ENCODE measurements at regions not wholly inside any gene's neighbourhood (a gene's known extent, or its start where the extent isn't known, plus 50 kb on each side); places are given as distances from the start of the nearest gene placed in this dataset.
A peak's percentile ranks its signal among the peaks of the same experiment; 100 is the strongest.

GRCh38 chr1:82319546-82319945 is 518.8 kb downstream of the ADGRL2 start:
- no peaks in the 10 kb centered on the region for H3K9me3 ChIP-seq (ENCODE audit: low read depth)
- TF ChIP-seq, protein P1, sequence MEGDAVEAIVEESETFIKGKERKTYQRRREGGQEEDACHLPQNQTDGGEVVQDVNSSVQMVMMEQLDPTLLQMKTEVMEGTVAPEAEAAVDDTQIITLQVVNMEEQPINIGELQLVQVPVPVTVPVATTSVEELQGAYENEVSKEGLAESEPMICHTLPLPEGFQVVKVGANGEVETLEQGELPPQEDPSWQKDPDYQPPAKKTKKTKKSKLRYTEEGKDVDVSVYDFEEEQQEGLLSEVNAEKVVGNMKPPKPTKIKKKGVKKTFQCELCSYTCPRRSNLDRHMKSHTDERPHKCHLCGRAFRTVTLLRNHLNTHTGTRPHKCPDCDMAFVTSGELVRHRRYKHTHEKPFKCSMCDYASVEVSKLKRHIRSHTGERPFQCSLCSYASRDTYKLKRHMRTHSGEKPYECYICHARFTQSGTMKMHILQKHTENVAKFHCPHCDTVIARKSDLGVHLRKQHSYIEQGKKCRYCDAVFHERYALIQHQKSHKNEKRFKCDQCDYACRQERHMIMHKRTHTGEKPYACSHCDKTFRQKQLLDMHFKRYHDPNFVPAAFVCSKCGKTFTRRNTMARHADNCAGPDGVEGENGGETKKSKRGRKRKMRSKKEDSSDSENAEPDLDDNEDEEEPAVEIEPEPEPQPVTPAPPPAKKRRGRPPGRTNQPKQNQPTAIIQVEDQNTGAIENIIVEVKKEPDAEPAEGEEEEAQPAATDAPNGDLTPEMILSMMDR (IDR thresholded peaks at IDR 0.05; ENCODE audit: low read depth, low read length) = no peak

DNA sequence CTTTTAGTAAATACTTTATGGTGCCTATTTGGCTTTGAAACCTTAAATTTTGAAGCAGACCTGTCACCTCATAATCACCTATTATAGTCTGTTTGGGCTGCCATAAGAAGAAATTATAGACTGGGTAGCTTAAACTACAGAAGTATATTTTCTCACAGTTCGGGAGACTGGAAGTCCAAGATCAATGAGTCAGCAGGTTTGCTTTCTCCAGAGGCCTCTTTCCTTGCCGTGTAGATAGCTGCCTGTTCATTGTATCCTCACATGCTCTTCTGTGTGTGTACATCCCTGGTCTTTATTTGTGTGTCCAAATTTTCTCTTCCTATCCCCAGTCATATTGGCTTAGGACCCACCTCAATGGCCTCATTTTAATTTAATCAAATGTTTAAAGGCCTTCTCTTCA is 518.2 kb downstream of the ADGRL2 start:
- no peaks in the 10 kb centered on the region for H3K36me3 ChIP-seq
- DNase-seq (ENCODE audit: low read depth in 1 of 2, low spot score in 1 of 2) = peak in 1 of 2 donors; percentile 51

More at GRCh38 chr1:82319546-82319945, 518.8 kb downstream of the ADGRL2 start:
- no peaks in the 10 kb centered on the region for H3K4me1 ChIP-seq (ENCODE audit: low read depth)
- H3K27ac ChIP-seq = no peak overlapping the region
- H3K4me3 ChIP-seq = no peak overlapping the region
- DNase-seq (ENCODE audit: low read depth in 1 of 2, low spot score in 1 of 2) = peak in 1 of 2 donors; percentile 58
- no peaks in the 10 kb centered on the region for H3K36me3 ChIP-seq
- H3K27me3 ChIP-seq = no peaks in the 10 kb centered on the region

DNA sequence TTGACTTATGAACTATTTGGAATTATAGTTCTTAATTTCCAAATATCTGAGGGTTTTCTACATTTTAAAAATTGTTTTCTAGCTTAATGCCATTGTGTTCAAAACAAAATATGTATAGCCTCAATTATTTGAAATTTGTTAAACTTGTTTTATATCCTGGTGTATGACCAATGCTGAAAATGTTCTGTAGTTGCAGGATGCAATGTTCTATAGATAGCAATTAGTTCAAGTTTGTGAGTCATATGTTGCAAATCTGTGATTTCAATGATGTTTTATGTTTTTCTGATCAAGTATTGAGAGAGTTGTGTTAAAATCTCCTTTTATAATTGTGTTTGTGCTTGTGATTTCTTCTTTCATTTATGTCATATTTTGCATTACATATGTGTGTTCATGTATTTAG is 517.5 kb downstream of the ADGRL2 start:
- H3K4me1 ChIP-seq (ENCODE audit: low read depth) = no peaks in the 10 kb centered on the region
- TF ChIP-seq, protein P1 (IDR thresholded peaks at IDR 0.05; ENCODE audit: low read depth, low read length) = no peak
- no peaks in the 10 kb centered on the region for H3K27me3 ChIP-seq
- H3K9me3 ChIP-seq (ENCODE audit: low read depth) = no peaks in the 10 kb centered on the region
- DNase-seq (ENCODE audit: low read depth in 1 of 2, low spot score in 1 of 2) = peak in 1 of 2 donors; percentile 21
- H3K27ac ChIP-seq = no peak overlapping the region
- H3K4me3 ChIP-seq = no peak overlapping the region
- no peaks in the 10 kb centered on the region for H3K36me3 ChIP-seq

More for the DNA sequence above, 518.2 kb downstream of the ADGRL2 start:
- H3K27ac ChIP-seq = no peak overlapping the region
- no peaks in the 10 kb centered on the region for H3K27me3 ChIP-seq
- no peak overlapping the region for H3K4me3 ChIP-seq
- H3K9me3 ChIP-seq (ENCODE audit: low read depth) = no peaks in the 10 kb centered on the region
- H3K4me1 ChIP-seq (ENCODE audit: low read depth) = no peaks in the 10 kb centered on the region
- TF ChIP-seq, protein P1 (IDR thresholded peaks at IDR 0.05; ENCODE audit: low read depth, low read length) = no peak

GRCh38 chr1:82317671-82318070 is 516.9 kb downstream of the ADGRL2 start:
- Histone ChIP-seq H3K36me3 (no peaks in the 10 kb centered on the region), H3K4me1 (ENCODE audit: low read depth) (no peaks in the 10 kb centered on the region), H3K9me3 (ENCODE audit: low read depth) (no peaks in the 10 kb centered on the region), H3K4me3 (no peak overlapping the region), H3K27ac (no peak overlapping the region), H3K27me3 (no peaks in the 10 kb centered on the region)
- TF ChIP-seq, protein P1 (IDR thresholded peaks at IDR 0.05; ENCODE audit: low read depth, low read length) = no peak
- peak in 1 of 2 donors; percentile 17 for DNase-seq (ENCODE audit: low read depth in 1 of 2, low spot score in 1 of 2)

DNA sequence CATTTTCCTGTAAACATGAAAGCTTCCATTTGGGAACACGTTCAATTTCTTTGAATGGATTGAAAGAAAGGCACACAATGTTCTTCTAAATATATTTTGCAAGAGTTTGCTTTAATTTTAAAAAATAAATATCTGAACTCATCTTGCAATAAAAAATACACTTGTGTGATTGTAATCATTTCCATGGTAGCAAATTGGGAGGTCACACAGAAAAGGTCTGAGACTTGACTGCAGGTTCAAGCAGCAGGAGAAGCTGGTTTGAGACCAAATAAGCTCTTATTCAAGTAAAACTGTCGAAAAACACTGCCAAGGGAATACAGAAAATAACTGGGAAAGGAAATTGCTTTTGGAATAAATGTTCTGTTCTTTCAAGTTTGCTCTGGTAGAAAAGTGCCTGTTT is 498.9 kb downstream of the ADGRL2 start:
- Histone ChIP-seq H3K9me3 (ENCODE audit: low read depth) (no peaks in the 10 kb centered on the region), H3K36me3 (no peaks in the 10 kb centered on the region), H3K27me3 (no peaks in the 10 kb centered on the region), H3K4me1 (ENCODE audit: low read depth) (no peaks in the 10 kb centered on the region), H3K4me3 (no peak overlapping the region), H3K27ac (no peak overlapping the region)
- TF ChIP-seq, protein P1 (IDR thresholded peaks at IDR 0.05; ENCODE audit: low read depth, low read length) = no peak
- no peak for DNase-seq (ENCODE audit: low read depth in 1 of 2, low spot score in 1 of 2)

DNA sequence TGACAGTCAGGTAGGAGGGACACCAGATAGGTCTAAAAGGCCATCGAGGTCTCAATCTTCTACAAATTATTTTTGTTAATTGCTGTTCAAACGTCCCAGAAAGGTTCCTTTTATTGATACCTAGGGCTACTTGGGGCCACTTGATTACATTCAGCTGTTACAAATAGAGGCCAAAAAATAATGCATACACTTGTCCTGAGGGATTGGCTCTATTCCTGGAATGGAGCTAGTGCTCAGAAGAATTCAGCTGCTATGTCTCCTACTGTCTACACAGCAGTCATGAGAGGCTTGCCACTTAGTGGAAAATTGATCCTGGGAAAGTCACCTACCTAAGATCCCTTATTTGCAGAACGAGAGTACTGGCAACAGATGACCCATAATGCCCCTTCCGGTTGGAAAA is 498.3 kb downstream of the ADGRL2 start:
- Histone ChIP-seq H3K4me3 (no peak overlapping the region), H3K36me3 (no peaks in the 10 kb centered on the region), H3K27me3 (no peaks in the 10 kb centered on the region), H3K4me1 (ENCODE audit: low read depth) (no peaks in the 10 kb centered on the region), H3K27ac (no peak overlapping the region), H3K9me3 (ENCODE audit: low read depth) (no peaks in the 10 kb centered on the region)
- TF ChIP-seq, protein P1 (IDR thresholded peaks at IDR 0.05; ENCODE audit: low read depth, low read length) = no peak
- DNase-seq (ENCODE audit: low read depth in 1 of 2, low spot score in 1 of 2) = no peak
